ENCODE measurements at regions not wholly inside any gene's neighbourhood (a gene's known extent, or its start where the extent isn't known, plus 50 kb on each side); places are given as distances from the start of the nearest gene placed in this dataset.

DNA sequence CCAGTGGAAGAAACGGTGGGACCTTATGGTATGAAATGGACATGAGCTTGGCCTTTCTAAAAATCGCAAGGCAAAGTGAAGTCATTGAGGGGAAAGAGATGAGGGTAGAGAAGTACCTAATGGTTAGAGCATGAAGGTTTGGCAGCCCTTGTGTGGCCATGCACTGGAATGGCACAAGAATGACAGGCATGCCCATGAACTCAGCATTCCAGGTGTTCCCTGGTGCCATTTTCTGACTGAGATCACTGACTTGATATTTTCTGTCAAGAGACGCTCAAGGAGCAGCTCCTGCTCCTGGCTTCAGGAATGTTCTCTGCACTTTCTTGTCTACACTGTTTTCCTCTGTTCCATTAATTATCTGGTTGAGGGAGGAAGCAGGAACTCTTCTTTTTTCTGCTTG lies 225.0 kb upstream of the SLC10A2 start:
- DNase-seq (ENCODE audit: low read depth in 2 of 2), result no peak

DNA sequence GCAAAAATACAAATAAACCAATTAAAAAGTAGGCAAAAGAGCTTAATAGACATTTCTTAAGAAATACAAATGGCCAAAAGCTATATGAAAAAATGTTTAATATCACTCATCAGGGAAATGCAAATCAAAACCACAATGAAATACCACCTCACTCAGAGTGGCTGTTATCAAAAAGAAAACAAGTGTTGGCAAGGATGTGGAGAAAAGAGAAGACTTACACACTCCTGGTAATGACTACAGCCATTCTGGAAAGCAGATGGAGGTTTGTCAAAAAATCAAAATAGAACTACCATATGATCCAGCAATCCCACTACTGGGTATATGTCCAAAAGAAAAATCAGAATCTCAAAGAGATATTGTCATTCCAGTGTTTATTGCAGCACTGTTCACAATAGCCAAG lies 223.5 kb upstream of the SLC10A2 start:
- no peak for DNase-seq (ENCODE audit: low read depth in 2 of 2)

DNA sequence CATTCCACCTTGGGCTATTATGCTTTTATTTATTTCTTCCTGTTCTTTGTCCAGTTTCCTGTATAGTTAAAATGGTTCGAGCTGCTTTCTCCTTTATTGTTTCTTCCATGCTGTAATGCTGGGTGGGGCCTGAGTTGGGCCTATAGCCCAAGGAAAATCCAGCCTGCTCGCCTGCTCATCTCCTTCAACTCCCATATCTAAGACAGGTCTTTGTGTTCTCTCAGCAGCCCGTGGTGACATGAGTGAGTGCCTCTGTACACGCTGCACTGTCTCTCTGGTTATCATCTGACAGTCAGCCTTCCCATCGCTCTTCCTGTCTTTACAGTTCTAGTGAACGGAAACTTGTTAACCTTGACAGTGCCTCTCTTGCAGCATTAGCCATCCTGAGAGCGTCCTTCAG lies 221.9 kb upstream of the SLC10A2 start:
- DNase-seq (ENCODE audit: low read depth in 2 of 2), result no peak

DNA sequence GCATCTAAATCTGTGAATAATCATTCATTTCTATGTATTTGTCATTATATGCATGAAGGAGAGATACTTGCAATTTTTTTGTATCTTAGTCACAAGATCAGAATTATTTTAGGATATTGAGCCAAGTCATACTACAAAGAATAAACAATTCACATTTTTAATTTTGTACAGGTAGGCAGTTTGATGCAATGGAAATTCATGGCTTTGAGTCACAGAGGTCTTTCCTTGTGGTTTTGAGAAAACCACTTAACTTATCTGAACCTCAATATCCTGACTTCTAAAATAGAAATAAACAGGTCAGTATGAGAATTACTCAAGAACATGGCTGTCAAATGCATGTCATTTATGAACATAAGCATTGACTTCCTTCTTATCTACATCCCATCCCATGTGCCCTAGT lies 221.4 kb upstream of the SLC10A2 start:
- no peak for DNase-seq (ENCODE audit: low read depth in 2 of 2)

DNA sequence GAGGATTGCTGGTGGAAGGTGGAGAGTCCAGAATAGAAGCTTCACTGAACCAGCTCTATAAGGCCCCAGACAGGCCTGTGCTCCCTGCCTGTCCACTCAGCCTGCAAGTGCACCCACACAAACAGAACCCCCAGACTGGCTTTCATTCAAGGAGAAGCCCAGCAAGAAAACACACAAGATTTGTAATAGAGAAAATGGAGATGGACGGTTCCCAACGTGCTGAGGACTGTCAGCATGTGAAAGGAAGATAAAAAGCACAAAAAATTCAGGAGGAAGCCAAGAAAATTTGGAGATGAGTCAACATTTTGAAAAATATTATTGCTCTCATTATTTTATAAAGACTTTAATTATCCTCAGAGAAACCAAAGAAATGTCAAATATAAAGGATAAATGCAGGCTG lies 218.2 kb upstream of the SLC10A2 start:
- no peak for DNase-seq (ENCODE audit: low read depth in 2 of 2)

DNA sequence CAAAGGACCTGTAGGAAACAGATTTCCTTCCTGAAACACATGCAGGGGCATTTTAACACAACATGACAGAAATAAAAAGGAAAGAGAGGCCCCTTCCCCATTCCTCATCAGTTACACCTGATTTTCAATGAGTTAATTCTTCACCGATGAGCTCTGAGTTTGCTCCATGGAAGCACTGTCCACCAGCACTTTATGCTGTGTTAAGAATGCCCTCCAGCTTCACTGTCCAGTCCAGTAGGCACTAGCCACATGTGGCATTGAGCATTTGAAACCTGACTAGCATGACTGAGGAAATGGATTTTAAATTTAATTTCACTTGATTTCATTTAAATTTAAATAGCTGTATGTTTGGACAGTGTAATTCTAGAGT lies 217.2 kb upstream of the SLC10A2 start:
- DNase-seq (ENCODE audit: low read depth in 2 of 2), result no peak

DNA sequence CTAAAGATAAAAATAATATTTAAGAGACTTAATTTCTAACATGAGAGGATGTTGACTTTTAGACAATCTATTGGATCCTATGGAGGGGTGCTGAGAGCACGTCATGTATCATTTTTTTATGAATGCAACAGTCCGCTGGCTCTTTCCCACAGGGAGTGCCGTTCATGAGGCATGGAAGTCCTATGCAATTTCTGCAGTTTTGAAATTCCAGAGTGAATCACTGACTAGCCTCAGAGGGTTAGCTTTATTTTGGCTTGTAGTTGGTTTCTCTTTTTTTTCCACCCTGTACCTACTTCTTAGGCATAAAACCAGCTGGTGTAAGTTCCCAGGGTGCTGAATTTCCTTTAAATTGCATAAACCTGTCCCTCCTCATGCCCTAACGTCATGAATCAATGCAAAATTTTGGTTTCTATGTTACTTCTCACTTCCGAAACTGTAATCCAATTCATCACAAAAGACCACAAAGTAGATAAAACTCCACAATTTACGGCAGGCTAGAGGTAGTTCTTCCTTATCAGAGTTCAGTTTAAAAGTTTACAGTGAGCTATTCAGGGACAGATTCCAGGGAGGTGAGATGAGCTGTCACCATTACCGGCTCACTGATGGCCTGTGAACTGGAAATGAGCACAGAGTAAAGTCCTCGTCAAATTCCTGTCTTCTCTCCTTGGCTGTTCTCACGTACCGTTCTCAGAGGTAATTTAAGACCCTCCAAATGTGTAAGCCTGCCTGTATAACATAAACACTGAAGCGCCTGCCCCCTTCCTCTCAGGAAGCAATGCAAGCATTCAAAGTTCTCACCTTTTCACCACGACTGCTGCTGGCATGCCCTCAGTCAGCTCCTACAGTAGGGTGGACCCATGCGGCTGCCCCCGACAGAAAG lies 216.6 kb upstream of the SLC10A2 start:
- DNase-seq (ENCODE audit: low read depth in 2 of 2), result no peak

DNA sequence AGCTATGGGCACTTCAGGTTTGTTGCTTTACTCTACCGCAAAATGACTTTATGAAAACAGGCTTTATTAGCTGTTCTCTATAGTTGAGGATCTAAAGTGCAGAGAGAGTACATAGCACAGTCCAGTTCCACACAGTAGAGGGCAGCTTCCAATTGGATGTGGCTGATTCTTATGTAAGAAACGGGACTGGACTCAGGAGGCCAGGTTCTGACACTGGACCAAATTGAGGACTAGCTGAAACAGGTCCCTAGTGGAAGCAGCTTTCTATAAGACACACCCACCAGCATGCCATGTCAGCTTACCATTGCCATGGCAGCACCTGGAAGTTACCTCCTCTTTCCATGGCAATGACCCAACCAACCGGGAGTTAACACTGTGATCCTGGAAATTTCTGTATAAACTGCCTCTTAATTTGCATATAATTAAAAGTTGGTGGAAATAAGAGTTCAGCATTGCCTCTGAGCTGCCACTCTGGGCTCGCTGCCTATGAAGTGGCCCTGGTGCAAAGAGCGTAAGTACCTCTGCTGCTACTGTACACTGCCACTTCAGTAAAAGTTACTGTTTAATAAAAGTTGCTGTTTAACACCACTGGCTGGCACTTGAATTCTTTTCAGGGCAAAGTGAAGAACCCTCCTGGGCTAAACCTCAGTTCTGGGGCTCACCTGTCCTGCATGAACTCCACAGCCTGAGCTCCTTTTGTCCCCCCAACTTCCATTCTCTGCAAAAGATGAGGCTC lies 211.9 kb upstream of the SLC10A2 start:
- DNase-seq (ENCODE audit: low read depth in 2 of 2), result no peak

DNA sequence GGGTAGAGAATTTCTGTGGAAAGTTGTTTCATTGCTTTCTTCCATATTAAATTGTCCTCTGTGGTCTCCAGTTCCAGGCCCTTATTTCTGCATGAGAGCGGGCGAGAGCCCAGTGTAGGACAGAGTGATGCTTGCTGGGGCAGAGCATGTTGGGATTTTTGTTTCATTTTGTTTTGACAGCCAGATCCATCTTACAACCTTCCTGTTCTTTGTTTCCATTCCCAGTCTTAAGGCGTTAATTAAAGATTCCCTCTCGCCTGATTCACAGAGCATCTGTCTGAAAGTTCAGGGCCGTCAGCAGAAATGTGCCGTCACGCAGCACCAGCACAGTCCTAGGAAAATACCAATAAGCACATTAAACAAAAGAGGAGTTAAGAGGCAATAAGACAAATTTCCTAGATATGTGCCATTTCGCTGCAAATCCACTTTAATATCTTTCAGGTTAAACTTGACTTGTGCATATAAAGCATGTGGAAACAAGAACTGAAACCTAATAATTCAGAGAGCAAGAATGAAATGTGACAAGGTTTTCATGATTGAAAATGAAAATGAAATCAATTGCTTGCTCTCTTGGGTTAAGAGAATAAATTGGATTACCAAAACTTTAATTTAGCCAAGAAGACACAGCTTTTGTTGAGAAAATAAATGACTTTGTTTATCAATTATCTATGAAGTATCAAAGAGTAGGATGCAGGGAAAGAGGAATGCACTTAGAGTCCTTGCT lies 210.7 kb upstream of the SLC10A2 start:
- no peak for DNase-seq (ENCODE audit: low read depth in 2 of 2)

DNA sequence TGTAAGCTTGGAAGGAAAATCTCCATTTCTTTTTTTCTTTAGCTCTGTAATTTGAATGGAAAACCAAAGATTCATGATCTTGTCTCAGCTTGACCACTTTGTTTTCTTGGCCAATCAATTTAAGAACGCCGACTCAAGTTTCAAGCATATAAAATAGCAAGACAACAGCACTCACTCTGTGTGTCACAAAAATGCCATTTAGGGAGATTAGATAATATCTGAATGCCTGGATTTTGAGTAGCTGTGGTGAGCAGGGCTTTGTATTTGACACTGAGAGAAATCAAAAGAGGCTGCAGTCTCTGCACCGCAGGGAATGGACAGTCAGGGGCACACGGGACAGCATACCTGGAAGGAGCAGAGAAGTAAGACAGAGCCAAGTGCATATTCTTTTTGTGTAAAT lies 209.5 kb upstream of the SLC10A2 start:
- no peak for DNase-seq (ENCODE audit: low read depth in 2 of 2)

DNA sequence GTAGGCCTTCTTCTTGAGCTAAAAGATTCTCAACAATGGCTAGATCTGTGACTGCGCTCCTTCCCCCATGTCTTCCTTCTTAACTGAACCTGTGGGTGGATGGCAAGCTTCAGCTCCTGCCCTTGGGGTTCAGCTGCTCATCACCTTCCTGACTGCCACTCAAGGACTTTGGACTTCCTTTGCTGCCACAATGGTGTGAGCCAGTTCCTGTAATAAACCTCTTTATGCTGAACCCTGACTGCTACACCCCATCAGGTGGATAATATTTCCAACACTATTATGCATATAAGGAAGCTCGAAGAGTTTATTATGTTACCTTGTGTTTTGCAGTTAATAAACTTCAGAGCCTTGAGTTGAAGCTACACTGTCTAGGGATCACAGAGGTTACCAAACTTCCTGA lies 208.9 kb upstream of the SLC10A2 start:
- no peak for DNase-seq (ENCODE audit: low read depth in 2 of 2)

DNA sequence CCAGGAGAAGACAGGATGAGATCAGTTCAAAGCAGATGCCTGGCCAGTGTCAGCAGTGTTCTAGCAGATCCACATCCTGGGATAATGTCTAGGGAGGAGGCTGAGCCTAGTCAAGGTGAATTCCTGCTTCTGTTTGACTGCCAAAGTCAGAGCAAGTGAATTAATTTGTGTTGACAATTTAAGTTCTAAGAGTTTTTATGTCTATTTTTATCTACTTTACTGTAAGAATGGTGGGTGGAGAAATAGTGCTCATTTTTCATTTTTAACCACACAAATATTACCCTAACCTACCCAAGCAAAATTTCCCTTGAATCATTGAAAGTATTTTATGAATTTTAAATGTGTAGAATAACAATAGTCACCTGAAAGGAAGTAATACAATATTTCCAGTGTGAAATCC lies 207.6 kb upstream of the SLC10A2 start:
- no peak for DNase-seq (ENCODE audit: low read depth in 2 of 2)

DNA sequence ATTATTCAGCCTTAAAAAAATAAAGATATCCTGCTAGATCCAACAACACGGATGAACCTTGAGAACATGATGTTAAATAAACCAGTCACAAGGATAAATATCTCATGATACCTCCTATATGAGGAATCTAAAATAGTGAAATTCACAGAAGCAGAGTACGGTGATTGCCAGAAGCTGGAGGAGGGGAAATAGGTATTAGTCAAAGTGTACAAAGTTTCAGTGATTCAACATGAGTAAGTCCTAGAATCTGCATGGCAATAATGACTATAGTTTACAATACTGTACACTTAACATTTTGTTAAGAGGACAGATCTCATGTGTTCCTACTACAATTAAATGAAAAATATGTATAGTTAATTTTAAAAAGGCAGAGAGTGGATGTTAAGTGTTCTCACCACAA lies 206.6 kb upstream of the SLC10A2 start:
- no peak for DNase-seq (ENCODE audit: low read depth in 2 of 2)

DNA sequence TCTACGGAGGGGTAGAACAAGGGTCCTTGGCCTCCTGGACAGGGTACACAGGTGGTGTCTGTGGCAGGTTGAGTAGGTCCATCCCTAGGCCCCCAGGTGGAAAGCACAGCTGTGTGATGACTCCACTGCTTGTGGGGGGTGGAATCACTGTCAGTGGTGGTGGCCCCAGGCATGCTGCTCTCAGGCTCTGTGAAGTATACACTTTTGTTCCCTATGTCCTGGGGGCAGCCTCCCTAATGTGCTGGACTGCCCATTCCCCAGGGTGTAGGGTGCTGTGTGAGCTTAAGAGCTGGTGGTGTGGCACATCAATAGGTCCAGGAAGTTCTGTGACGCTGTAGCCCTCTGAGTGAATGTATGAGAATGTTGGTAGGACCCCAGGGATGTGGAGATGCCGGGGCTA lies 197.2 kb upstream of the SLC10A2 start:
- no peak for DNase-seq (ENCODE audit: low read depth in 2 of 2)

DNA sequence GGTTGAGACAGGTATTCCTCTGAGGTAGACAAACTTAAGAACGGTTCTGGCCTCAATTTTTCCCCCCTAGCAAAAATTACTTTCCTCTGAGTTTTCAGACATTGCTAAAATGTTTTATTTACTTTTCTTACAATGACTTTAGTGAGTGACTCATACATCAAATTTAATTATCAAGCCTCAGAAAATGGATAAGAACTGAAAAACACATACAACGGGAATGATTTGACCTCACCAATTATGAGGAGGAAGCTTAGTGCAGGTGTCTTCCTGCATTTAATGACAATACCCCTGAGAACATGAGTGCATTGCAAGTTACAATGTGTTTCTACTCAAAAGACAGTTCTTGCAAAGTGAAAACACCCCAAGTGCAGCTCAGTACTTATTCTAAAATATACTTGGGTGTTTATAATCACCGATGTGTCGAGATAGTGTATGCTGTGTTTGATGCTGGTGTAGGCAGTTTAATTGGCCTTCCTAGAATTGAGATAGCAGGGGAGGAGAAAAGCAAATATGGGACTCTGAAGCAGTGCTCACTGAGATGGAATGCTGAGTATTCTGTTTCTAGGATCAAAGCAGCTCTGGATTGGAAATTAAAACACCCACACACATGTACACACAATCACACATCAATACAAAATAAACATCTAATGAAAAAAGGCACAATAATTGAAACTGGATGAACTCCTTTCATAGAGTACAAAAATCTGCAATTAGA lies 189.5 kb upstream of the SLC10A2 start:
- no peak for DNase-seq (ENCODE audit: low read depth in 2 of 2)

DNA sequence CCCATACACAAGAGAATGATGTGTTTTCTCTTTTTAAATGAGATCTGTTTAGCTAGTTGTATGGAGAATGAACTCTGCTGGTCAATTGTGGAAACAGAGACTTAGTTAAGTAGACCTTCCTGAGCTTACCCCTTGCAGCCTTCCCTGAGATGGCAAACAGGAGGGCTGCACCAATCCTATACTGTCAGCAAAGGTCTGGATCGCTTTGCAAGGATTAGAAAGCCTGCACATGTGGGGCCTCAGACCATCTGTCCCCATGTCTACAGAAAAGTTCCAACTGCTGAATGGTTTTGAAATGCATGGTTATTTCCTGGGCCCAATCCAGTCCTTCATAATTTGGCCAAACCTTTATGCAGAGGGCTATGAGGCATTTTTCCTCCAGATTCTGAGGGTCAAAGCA lies 183.9 kb upstream of the SLC10A2 start:
- no peak for DNase-seq (ENCODE audit: low read depth in 2 of 2)

DNA sequence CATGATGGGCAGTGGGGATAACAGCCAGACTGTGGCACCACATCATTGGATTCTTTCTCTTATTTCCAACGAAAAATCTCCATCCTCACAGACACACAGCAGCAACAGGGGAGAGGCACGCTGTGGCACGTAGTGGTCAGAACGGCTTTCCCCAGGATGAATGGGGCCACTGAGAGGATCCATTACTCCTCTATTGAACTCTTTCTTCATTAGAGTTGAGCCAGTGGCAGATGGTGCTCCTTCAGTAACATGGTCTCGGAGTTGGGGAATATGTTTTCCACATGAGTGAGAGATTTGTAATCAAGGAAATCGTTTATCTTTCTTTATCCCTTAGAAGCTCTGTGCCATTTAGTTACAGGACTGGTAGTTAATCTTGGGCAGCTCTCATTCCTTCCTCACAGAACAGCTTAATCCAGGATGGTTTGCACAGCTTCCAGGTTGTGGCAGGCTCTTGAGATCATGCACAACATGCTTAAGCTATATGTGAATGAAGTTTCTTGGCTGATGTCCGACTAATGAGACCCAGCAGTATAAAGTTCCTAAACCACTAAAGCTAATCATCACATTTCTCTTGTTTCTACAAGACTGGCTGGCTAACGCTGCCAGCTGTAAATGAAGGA lies 180.5 kb upstream of the SLC10A2 start:
- DNase-seq (ENCODE audit: low read depth in 2 of 2), result no peak

DNA sequence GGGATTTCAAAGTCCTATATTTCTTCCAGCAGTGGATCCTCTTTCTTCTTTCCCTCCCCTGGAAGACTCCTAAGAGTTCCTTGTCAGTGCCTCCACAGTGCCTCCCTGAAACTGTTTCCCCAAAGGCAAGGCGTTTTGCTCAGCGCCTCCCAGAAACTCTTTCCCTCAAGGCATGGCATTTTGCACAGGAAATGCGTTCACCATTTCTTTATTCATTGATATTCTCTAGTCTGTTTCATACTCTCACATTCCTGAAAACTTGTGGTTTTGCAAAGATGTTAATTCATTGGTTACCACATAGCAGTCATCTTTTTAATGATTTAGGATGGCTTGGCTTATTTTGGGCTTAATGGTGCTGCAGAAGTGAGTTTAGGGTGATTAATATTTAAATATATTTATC lies 177.3 kb upstream of the SLC10A2 start:
- DNase-seq (ENCODE audit: low read depth in 2 of 2), result no peak

DNA sequence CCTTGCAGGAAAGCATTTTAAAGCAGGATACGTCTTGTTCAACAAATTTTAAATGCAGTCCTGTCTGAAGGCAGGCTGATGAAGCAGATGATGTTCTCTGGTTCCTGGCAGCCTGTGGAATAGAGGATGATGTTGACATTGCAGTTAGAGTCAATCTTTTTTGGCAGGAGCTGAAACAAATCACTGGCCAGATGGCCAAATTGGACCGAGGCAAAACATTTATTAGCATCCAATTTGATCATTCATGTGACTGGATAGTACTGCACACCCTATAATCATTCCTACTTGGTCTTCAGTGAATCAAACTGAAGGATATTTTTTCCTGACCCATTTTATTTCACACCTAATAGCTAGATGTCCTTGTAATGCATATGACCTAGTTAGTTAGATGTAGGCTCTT lies 172.2 kb upstream of the SLC10A2 start:
- no peak for DNase-seq (ENCODE audit: low read depth in 2 of 2)

DNA sequence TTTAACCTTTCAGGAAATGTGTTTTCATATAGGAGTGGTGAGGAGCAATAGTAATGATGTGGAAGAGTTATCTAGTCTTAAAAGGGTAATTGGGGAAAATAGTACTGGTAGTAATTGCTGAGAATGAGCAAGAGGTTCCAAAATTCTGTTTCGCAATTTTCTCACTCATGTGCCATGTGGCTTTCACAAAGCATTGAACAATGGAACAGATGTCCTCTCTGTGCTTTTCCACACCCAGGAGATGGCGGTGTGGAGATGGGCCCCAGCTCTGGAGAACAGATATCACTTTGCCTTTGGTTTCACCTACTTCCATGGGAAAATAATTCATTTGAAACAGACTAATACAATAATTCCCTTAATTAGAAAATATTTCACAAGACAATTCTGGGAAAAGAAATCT lies 170.0 kb upstream of the SLC10A2 start:
- no peak for DNase-seq (ENCODE audit: low read depth in 2 of 2)

DNA sequence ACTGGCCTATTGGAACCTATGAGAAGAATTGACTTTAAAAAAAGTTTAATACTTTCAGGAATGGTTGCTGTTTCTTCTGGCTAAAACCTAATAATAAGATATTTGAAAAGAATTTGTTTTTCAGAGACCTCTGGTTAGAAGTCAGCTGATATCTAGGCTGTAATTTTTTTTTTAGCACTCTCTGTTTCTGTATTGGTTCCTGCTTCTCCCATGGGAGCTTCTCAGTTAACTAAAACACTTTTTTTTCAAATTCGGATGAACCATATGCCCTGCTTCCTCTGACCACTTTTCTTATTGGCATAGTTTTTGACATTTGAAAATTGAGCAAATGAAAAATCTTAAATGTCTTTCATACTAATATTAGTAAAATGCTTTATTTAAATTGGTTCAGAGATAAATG lies 163.5 kb upstream of the SLC10A2 start:
- no peak for DNase-seq (ENCODE audit: low read depth in 2 of 2)

DNA sequence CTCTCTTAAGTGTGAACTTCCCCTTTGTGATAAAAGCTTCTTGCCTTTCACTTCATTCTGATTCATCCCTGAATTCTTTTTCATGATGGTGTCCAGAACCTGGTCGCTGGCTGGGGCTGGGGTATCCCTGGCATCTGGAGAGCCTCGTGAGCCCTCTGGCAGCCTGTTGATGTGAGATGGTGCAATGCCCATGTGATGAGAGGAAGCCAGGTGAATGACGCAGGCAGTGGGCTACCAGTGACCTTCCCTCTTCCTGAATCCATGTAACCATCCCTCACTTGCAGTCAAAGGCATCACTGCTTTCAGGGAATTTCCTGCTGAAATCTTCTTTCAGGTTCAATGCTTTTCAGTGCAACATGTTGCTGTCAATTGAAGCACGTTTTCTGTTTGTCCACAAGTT lies 158.6 kb upstream of the SLC10A2 start:
- no peak for DNase-seq (ENCODE audit: low read depth in 2 of 2)
